ENCODE measurements at regions not wholly inside any gene's neighbourhood (a gene's known extent, or its start where the extent isn't known, plus 50 kb on each side); places are given as distances from the start of the nearest gene placed in this dataset.
"Not testable (repeated sequence)": the region's sequence is repeated elsewhere in the genome, so short reads cannot be mapped to it uniquely, and the experiment has no call there.

GRCh38 chr6:78758297-78758798, 109.0 kb upstream of the IRAK1BP1 start:
- not testable (repeated sequence) for H3K4me3 ChIP-seq (ENCODE audit: low read depth, low read length); DNase-seq (ENCODE audit: extremely low spot score); H3K27ac ChIP-seq (ENCODE audit: low read depth); H3K4me1 ChIP-seq (ENCODE audit: insufficient read depth); H3K36me3 ChIP-seq (ENCODE audit: insufficient read depth)
- WGBS, result 80% methylated on average over 13 of the region's 13 CpGs

- Histone ChIP-seq H3K4me3 (ENCODE audit: low read depth, low read length) (no peak overlapping the region), H3K4me1 (ENCODE audit: insufficient read depth) (no peaks in the 10 kb centered on the region), H3K36me3 (ENCODE audit: insufficient read depth) (no peaks in the 10 kb centered on the region), H3K27ac (ENCODE audit: low read depth) (no peak overlapping the region)
- DNase-seq (ENCODE audit: extremely low spot score), result no peak
Observed at GRCh38 chr6:78768271-78768670, 99.1 kb upstream of the IRAK1BP1 start.

GRCh38 chr6:78770765-78771164, 96.6 kb upstream of the IRAK1BP1 start:
- H3K4me3 ChIP-seq (ENCODE audit: low read depth, low read length), result no peak overlapping the region
- no peak overlapping the region for H3K27ac ChIP-seq (ENCODE audit: low read depth)
- no peak for DNase-seq (ENCODE audit: extremely low spot score)
- H3K36me3 ChIP-seq (ENCODE audit: insufficient read depth), result no peaks in the 10 kb centered on the region
- WGBS, result 62% methylated on average over 5 of the region's 5 CpGs
- H3K4me1 ChIP-seq (ENCODE audit: insufficient read depth), result no peaks in the 10 kb centered on the region

- Histone ChIP-seq H3K36me3 (ENCODE audit: insufficient read depth) (no peaks in the 10 kb centered on the region), H3K4me1 (ENCODE audit: insufficient read depth) (no peaks in the 10 kb centered on the region), H3K27ac (ENCODE audit: low read depth) (no peak overlapping the region), H3K4me3 (ENCODE audit: low read depth, low read length) (no peak overlapping the region)
- peak; percentile 11 for DNase-seq (ENCODE audit: extremely low spot score)
Observed at GRCh38 chr6:78771586-78771985, 95.8 kb upstream of the IRAK1BP1 start.

- Histone ChIP-seq H3K4me1 (ENCODE audit: insufficient read depth) (no peaks in the 10 kb centered on the region), H3K36me3 (ENCODE audit: insufficient read depth) (no peaks in the 10 kb centered on the region), H3K27ac (ENCODE audit: low read depth) (no peak overlapping the region), H3K4me3 (ENCODE audit: low read depth, low read length) (no peak overlapping the region)
- WGBS, result 94% methylated on average over 4 of the region's 4 CpGs
- DNase-seq (ENCODE audit: extremely low spot score), result no peak
Observed at GRCh38 chr6:78781001-78781400, 86.3 kb upstream of the IRAK1BP1 start.

GRCh38 chr6:78783366-78783765, 84.0 kb upstream of the IRAK1BP1 start:
- H3K36me3 ChIP-seq (ENCODE audit: insufficient read depth); DNase-seq (ENCODE audit: extremely low spot score); H3K4me1 ChIP-seq (ENCODE audit: insufficient read depth); H3K4me3 ChIP-seq (ENCODE audit: low read depth, low read length); H3K27ac ChIP-seq (ENCODE audit: low read depth): not testable (repeated sequence)
- 87% methylated on average over 6 of the region's 6 CpGs for WGBS

GRCh38 chr6:78797270-78797669, 70.1 kb upstream of the IRAK1BP1 start:
- H3K4me1 ChIP-seq (ENCODE audit: insufficient read depth), result no peaks in the 10 kb centered on the region
- H3K36me3 ChIP-seq (ENCODE audit: insufficient read depth), result no peaks in the 10 kb centered on the region
- no peak overlapping the region for H3K27ac ChIP-seq (ENCODE audit: low read depth)
- no peak overlapping the region for H3K4me3 ChIP-seq (ENCODE audit: low read depth, low read length)
- no peak for DNase-seq (ENCODE audit: extremely low spot score)

GRCh38 chr6:78799682-78800081, 67.7 kb upstream of the IRAK1BP1 start:
- WGBS, result 94% methylated on average over 2 of the region's 2 CpGs
- Histone ChIP-seq H3K4me1 (ENCODE audit: insufficient read depth) (no peaks in the 10 kb centered on the region), H3K36me3 (ENCODE audit: insufficient read depth) (no peaks in the 10 kb centered on the region), H3K27ac (ENCODE audit: low read depth) (no peak overlapping the region), H3K4me3 (ENCODE audit: low read depth, low read length) (no peak overlapping the region)
- DNase-seq (ENCODE audit: extremely low spot score), result no peak

GRCh38 chr6:78806792-78807191, 60.6 kb upstream of the IRAK1BP1 start:
- H3K4me3 ChIP-seq (ENCODE audit: low read depth, low read length); H3K36me3 ChIP-seq (ENCODE audit: insufficient read depth); H3K4me1 ChIP-seq (ENCODE audit: insufficient read depth); H3K27ac ChIP-seq (ENCODE audit: low read depth); DNase-seq (ENCODE audit: extremely low spot score): not testable (repeated sequence)
- WGBS, result 95% methylated on average over 1 of the region's 1 CpG

GRCh38 chr6:78807655-78808355, 59.5 kb upstream of the IRAK1BP1 start:
- 86% methylated on average over 10 of the region's 10 CpGs for WGBS
- not testable (repeated sequence) for H3K27ac ChIP-seq (ENCODE audit: low read depth); DNase-seq (ENCODE audit: extremely low spot score); H3K4me1 ChIP-seq (ENCODE audit: insufficient read depth); H3K4me3 ChIP-seq (ENCODE audit: low read depth, low read length); H3K36me3 ChIP-seq (ENCODE audit: insufficient read depth)

GRCh38 chr6:78808356-78808891, 58.9 kb upstream of the IRAK1BP1 start:
- H3K4me1 ChIP-seq (ENCODE audit: insufficient read depth), result no peaks in the 10 kb centered on the region
- 90% methylated on average over 4 of the region's 4 CpGs for WGBS
- no peaks in the 10 kb centered on the region for H3K36me3 ChIP-seq (ENCODE audit: insufficient read depth)
- no peak overlapping the region for H3K4me3 ChIP-seq (ENCODE audit: low read depth, low read length)
- no peak for DNase-seq (ENCODE audit: extremely low spot score)
- H3K27ac ChIP-seq (ENCODE audit: low read depth), result no peak overlapping the region

- H3K4me3 ChIP-seq (ENCODE audit: low read depth, low read length), result no peak overlapping the region
- no peak overlapping the region for H3K27ac ChIP-seq (ENCODE audit: low read depth)
- WGBS, result 85% methylated on average over 5 of the region's 5 CpGs
- no peak for DNase-seq (ENCODE audit: extremely low spot score)
- no peaks in the 10 kb centered on the region for H3K4me1 ChIP-seq (ENCODE audit: insufficient read depth)
- H3K36me3 ChIP-seq (ENCODE audit: insufficient read depth), result no peaks in the 10 kb centered on the region
Observed at GRCh38 chr6:78808933-78809332, 58.4 kb upstream of the IRAK1BP1 start.

GRCh38 chr6:78810146-78810545, 57.2 kb upstream of the IRAK1BP1 start:
- peak; percentile 23 for DNase-seq (ENCODE audit: extremely low spot score)
- no peaks in the 10 kb centered on the region for H3K4me1 ChIP-seq (ENCODE audit: insufficient read depth)
- H3K27ac ChIP-seq (ENCODE audit: low read depth), result no peak overlapping the region
- no peak overlapping the region for H3K4me3 ChIP-seq (ENCODE audit: low read depth, low read length)
- 28% methylated on average over 1 of the region's 1 CpG for WGBS
- no peaks in the 10 kb centered on the region for H3K36me3 ChIP-seq (ENCODE audit: insufficient read depth)

GRCh38 chr6:78810698-78811097, 56.7 kb upstream of the IRAK1BP1 start:
- Histone ChIP-seq H3K36me3 (ENCODE audit: insufficient read depth) (no peaks in the 10 kb centered on the region), H3K4me1 (ENCODE audit: insufficient read depth) (no peaks in the 10 kb centered on the region), H3K4me3 (ENCODE audit: low read depth, low read length) (no peak overlapping the region), H3K27ac (ENCODE audit: low read depth) (no peak overlapping the region)
- 48% methylated on average over 2 of the region's 2 CpGs for WGBS
- DNase-seq (ENCODE audit: extremely low spot score), result peak; percentile 13
